Activated naive CD8-positive, alpha-beta T cell treated with anti-CD3 and anti-CD28 coated beads for 36 hours (primary cell): ENCODE measurements at regions not wholly inside any gene's neighbourhood (a gene's known extent, or its start where the extent isn't known, plus 50 kb on each side); places are given as distances from the start of the nearest gene placed in this dataset.

Experiments used
- DNase-seq: peaks from one replicate; pipeline ENCODE4 v3.0.0; 2021
- H3K27ac Mint-ChIP-seq: one replicate; pipeline ENCODE4 v1.8.0; 2022; ENCODE audit warnings: mild to moderate bottlenecking, moderate library complexity, mixed read lengths
- H3K27me3 Mint-ChIP-seq: one replicate; pipeline ENCODE4 v1.8.0; 2022; ENCODE audit warnings: mild to moderate bottlenecking, mixed read lengths
- H3K36me3 Mint-ChIP-seq: one replicate; pipeline ENCODE4 v1.8.0; 2021; ENCODE audit warnings: mild to moderate bottlenecking, mixed read lengths
- H3K4me1 Mint-ChIP-seq: one replicate; pipeline ENCODE4 v1.8.0; 2021; ENCODE audit warnings: mixed read lengths
- H3K4me3 Mint-ChIP-seq: one replicate; pipeline ENCODE4 v1.8.0; 2022; ENCODE audit warnings: mild to moderate bottlenecking, moderate library complexity, mixed read lengths
- H3K9me3 Mint-ChIP-seq: one replicate; pipeline ENCODE4 v1.8.0; 2022; ENCODE audit warnings: mixed read lengths

DNA sequence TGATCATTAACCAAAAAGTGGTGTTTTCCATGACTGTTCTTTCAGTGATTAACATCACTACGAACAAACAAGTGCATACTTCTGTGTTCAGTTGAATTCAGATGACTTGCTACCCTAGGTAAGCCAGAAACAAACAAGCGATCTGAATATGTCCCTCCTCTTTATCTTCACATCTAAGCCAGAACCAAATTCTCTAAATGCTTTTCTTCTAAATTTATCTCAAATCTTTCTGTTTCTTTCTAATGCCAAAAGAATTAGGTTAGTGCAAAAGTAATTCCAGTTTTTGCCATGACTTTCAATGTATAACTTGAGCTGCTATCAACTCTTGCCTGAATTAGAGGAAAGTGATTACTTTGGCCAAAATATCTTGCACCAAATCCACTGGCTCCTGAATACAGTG lies 481.2 kb downstream of the COL11A1 start:
- Mint-ChIP-seq H3K4me3 (no peak overlapping the region), H3K27ac (no peak overlapping the region), H3K27me3 (no peaks in the 10 kb centered on the region), H3K9me3 (peaks cover 2% of the 10 kb centered on the region), H3K4me1 (no peaks in the 10 kb centered on the region), H3K36me3 (no peaks in the 10 kb centered on the region)
- no peak for DNase-seq

DNA sequence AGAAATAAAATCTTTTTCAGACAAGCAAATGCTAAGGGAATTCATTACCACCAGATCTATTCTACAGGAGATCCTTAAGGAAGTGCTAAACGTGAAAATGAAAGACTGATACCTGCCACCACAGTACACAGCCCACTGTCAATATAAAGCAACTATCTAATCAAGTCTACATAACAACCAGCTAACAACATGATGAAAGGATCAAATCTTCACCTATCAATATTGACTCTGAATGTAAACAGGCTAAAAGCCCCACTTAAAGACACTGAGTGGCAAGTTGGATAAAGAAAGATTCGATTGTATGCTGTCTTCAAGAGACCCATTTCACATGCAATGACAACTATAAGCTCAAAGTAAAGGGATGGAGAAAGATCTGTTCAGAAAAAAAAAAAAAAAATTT lies 492.4 kb downstream of the COL11A1 start:
- Mint-ChIP-seq H3K4me3 (no peak overlapping the region), H3K27ac (no peak overlapping the region), H3K27me3 (no peaks in the 10 kb centered on the region), H3K4me1 (no peaks in the 10 kb centered on the region), H3K9me3 (peaks cover 5% of the 10 kb centered on the region), H3K36me3 (no peaks in the 10 kb centered on the region)
- no peak for DNase-seq

DNA sequence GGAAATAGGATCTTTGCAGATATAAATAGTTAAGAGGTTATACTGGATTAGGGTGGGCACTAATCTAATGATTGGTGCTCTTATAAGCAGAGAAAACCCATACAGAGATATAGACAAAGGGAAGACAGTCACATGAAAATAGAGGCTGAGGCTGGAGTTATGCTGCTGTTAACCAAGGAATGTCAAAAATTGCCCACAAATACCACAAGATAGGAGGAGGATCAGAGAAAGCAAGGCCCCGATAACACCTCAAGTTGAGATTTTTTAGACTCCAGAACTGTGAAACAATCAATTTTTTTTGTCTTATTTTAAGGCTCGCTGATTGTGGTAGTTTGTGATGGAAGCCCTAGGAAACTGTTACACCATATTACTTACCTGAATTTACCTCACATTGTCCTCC lies 513.2 kb downstream of the COL11A1 start:
- H3K36me3 Mint-ChIP-seq: no peaks in the 10 kb centered on the region
- no peaks in the 10 kb centered on the region for H3K4me1 Mint-ChIP-seq
- H3K27ac Mint-ChIP-seq: no peak overlapping the region
- H3K27me3 Mint-ChIP-seq: no peaks in the 10 kb centered on the region
- DNase-seq: no peak
- H3K4me3 Mint-ChIP-seq: no peak overlapping the region
- H3K9me3 Mint-ChIP-seq: no peaks in the 10 kb centered on the region

DNA sequence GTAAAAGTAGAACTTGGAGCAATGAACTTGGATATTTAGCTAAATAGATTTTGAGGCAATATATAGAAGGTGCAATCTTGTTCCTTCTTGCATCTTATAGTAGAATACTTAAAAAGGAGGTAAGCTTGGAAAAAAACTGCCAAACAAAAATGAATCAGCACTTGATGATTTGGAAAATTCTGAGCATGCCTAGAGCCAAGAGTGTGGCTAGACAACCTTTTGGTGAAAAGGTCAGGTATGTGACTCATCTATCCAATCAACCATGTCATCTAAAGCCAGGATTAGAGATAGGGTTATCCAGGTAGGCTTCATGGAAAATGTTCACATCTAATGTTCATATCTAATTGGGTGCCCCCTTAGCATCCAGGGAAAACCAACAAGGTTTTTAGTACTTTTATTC lies 515.0 kb downstream of the COL11A1 start:
- H3K27me3 Mint-ChIP-seq: no peaks in the 10 kb centered on the region
- H3K27ac Mint-ChIP-seq: no peak overlapping the region
- no peak overlapping the region for H3K4me3 Mint-ChIP-seq
- no peak for DNase-seq
- no peaks in the 10 kb centered on the region for H3K4me1 Mint-ChIP-seq
- H3K36me3 Mint-ChIP-seq: no peaks in the 10 kb centered on the region
- H3K9me3 Mint-ChIP-seq: no peaks in the 10 kb centered on the region

DNA sequence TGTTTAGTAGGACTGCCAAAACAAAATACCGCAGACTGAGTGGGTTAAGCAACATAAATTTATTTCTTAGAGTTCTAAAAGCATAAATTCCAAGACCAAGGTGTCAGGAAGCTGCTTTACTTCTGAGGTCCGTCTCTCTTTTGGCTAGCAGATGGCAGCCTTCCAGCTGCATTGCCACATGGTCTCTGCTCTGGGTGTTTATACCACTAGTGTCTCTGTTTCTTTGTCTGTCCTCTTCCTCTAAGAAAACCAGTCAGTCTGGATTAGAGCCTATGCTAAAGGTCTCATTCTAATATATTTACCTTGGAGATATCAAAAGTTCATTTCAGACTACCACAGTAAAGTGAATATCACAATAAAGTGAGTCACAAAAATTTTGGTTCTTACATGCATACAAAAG lies 519.8 kb downstream of the COL11A1 start:
- H3K4me1 Mint-ChIP-seq: no peaks in the 10 kb centered on the region
- H3K9me3 Mint-ChIP-seq: no peaks in the 10 kb centered on the region
- H3K36me3 Mint-ChIP-seq: no peaks in the 10 kb centered on the region
- H3K27me3 Mint-ChIP-seq: no peaks in the 10 kb centered on the region
- H3K4me3 Mint-ChIP-seq: no peak overlapping the region
- no peak for DNase-seq
- H3K27ac Mint-ChIP-seq: no peak overlapping the region

DNA sequence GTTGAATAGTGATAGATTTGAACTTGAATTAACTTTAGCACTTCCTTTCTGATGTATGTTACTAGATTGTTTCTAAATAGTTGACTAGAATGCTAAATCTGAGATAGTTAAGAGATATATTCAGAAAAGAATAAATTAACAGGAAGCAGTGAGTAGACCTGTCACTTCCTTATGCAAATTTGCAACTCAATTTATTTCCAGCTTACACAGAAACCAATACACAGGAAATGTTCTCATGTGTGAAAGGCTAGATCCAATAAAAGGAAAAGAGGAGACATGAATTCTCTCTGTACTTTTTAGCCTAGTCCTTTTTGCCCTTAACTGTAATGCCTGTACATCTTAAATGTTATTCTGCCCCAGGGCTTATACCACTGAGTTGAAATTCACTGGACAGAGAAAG lies 522.3 kb downstream of the COL11A1 start:
- Mint-ChIP-seq H3K27me3 (no peaks in the 10 kb centered on the region), H3K9me3 (no peaks in the 10 kb centered on the region), H3K4me1 (no peaks in the 10 kb centered on the region), H3K27ac (no peak overlapping the region), H3K4me3 (no peak overlapping the region), H3K36me3 (no peaks in the 10 kb centered on the region)
- DNase-seq: no peak

DNA sequence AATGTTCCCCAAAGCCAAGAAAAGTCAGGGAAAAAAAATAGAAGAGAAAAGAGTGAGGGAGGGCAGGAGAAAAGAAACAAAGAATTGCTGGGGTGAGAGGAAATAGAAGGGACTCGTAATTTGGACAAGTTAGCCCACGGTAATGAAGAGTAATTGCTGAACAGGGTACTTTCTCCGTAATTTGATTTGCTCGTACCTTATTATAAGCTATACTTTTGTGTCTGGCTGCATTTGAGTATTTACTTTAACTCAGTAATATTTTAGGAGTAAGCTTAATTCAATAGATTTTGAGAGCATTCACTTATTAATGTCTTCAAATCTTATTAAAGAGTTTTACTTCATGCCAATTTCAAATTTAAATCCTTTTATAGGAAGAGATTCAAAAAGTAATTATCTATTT lies 527.5 kb downstream of the COL11A1 start:
- Mint-ChIP-seq H3K4me1 (no peaks in the 10 kb centered on the region), H3K27me3 (no peaks in the 10 kb centered on the region), H3K36me3 (no peaks in the 10 kb centered on the region), H3K27ac (no peak overlapping the region), H3K9me3 (no peaks in the 10 kb centered on the region), H3K4me3 (no peak overlapping the region)
- no peak for DNase-seq

DNA sequence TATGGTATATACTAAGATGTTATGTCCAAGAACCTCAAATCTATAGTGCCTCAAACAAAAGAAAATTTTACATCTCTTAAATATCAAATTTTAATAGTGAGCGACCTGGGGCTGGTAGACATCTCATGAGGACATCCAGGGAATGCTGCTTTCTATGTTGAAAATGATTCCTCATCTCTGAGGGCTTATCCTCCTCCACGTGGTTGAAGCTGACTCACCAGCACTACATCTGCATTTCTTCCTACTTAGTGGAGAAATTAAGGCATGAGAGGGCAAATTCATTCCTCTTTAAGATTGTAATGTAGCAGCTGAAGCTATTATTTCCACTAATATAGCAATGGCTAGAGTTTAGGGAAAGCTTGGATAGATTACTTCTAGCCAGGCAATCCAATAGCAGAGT lies 529.5 kb downstream of the COL11A1 start:
- H3K4me1 Mint-ChIP-seq: no peaks in the 10 kb centered on the region
- DNase-seq: no peak
- no peaks in the 10 kb centered on the region for H3K9me3 Mint-ChIP-seq
- no peak overlapping the region for H3K4me3 Mint-ChIP-seq
- no peaks in the 10 kb centered on the region for H3K36me3 Mint-ChIP-seq
- no peak overlapping the region for H3K27ac Mint-ChIP-seq
- H3K27me3 Mint-ChIP-seq: no peaks in the 10 kb centered on the region

DNA sequence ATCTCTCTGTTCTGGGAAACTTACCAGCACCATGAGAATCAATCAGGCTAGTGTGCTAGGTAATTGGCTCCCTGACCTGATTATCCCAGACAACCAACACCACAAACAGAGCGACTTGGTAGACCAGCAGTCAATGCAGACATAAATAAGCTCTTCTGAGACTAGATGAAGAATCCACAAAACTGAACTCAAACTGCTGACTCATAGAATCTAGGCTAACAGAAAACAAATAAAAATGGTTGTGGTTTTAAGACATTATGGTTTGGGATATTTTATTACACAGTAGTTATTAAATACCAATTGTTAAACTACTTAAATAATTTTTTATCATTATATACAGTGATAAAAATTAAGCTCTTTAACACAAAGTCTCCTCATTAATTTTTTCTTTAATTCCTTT lies 535.7 kb downstream of the COL11A1 start:
- no peaks in the 10 kb centered on the region for H3K27me3 Mint-ChIP-seq
- no peak for DNase-seq
- no peak overlapping the region for H3K4me3 Mint-ChIP-seq
- H3K9me3 Mint-ChIP-seq: no peaks in the 10 kb centered on the region
- no peaks in the 10 kb centered on the region for H3K4me1 Mint-ChIP-seq
- H3K36me3 Mint-ChIP-seq: no peaks in the 10 kb centered on the region
- no peak overlapping the region for H3K27ac Mint-ChIP-seq

DNA sequence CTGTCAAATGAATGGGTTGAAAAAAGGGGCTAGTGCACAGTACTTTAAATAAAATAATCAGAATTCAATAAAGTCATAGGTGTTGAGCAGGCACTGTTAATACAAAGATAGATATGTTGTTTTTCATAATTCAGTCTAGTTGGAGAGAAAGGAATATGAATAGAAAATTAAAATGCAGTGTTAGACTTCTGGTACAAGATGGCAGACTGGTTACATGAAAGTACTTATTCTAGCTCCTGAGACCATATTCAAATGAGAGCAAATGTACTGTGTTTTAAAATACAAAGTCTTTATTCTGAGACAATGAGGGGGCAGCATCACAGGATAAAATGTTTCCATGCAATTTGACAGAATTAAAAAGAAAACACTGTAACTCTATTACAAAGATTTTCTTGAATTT lies 542.1 kb downstream of the COL11A1 start:
- no peak for DNase-seq
- no peak overlapping the region for H3K4me3 Mint-ChIP-seq
- no peaks in the 10 kb centered on the region for H3K4me1 Mint-ChIP-seq
- no peaks in the 10 kb centered on the region for H3K36me3 Mint-ChIP-seq
- no peak overlapping the region for H3K27ac Mint-ChIP-seq
- H3K9me3 Mint-ChIP-seq: no peaks in the 10 kb centered on the region
- H3K27me3 Mint-ChIP-seq: no peaks in the 10 kb centered on the region

DNA sequence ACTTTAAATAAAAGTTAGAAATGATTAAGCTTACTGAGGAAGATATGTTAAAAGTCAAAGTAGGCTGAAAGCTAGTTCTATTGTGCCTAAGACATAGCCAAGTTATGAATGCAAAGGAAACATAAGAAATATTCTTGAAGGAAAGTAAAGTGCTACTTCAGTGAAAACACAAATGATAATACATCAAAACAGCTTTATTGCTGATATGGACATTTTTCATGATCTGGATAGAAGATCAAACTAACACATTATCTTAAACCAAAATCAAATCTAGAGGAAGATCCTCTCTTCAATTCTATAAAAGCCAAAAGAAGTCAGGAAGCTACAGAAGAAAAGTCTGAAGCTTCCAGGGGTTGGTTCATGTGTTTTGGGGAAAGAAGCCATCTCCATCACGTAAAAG lies 545.9 kb downstream of the COL11A1 start:
- Mint-ChIP-seq H3K27ac (no peak overlapping the region), H3K36me3 (no peaks in the 10 kb centered on the region), H3K9me3 (peaks cover 4% of the 10 kb centered on the region), H3K4me3 (no peak overlapping the region), H3K4me1 (no peaks in the 10 kb centered on the region), H3K27me3 (no peaks in the 10 kb centered on the region)
- DNase-seq: no peak

DNA sequence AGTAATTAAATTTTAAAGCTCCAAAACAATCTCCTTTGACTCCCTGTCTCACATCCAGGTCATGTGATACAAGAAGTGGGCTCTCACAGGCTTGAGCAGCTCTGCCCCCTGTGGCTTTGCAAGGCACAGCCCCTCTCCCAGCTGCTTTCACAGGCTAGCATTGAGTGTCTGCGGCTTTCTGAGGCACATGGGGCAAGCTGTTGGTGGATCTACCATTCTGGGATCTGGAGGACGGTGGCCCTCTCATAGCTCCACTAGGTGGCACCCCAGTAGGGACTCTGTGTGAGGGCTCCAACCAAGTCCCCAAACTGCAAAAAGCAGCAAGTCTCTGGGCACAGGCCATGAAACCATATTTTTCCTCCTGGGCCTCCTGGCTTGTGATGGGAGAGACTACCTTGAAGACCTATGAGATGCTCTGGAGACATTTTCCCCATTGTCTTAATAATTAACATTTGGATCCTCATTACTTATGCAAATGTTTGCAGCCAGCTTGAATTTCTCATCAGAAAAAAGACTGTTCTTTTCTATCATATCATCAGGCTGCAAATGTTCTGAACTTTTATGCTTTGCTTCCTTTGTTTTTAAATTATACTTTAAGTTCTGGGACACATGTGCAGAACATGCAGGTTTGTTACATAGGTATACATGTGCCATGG lies 554.1 kb upstream of the OLFM3 start:
- Mint-ChIP-seq H3K4me3 (no peak overlapping the region), H3K4me1 (no peaks in the 10 kb centered on the region), H3K27ac (no peak overlapping the region), H3K27me3 (no peaks in the 10 kb centered on the region), H3K36me3 (no peaks in the 10 kb centered on the region), H3K9me3 (peaks cover 12% of the 10 kb centered on the region)
- peak; percentile 2 for DNase-seq

DNA sequence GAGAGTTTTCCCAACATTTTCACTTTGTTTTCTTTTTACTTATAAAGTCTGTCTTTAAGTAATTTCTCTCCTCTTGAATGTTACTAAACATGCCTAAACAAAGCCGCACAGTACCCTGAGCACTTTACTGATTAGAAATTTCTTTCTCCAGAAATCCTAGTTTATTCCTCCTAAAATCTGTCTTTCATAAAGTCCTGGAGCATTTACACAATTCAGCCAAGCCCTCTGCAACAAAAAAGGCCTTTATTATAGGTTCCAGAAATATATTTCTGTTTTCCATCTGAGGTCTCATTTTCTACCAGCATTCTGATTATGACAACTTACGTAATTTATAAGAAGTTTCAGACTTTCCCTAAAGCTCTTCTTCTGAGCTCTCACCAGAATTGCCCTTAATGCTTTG lies 549.5 kb upstream of the OLFM3 start:
- H3K4me3 Mint-ChIP-seq: no peak overlapping the region
- H3K9me3 Mint-ChIP-seq: no peaks in the 10 kb centered on the region
- H3K27me3 Mint-ChIP-seq: no peaks in the 10 kb centered on the region
- H3K27ac Mint-ChIP-seq: no peak overlapping the region
- H3K36me3 Mint-ChIP-seq: no peaks in the 10 kb centered on the region
- no peaks in the 10 kb centered on the region for H3K4me1 Mint-ChIP-seq
- no peak for DNase-seq

DNA sequence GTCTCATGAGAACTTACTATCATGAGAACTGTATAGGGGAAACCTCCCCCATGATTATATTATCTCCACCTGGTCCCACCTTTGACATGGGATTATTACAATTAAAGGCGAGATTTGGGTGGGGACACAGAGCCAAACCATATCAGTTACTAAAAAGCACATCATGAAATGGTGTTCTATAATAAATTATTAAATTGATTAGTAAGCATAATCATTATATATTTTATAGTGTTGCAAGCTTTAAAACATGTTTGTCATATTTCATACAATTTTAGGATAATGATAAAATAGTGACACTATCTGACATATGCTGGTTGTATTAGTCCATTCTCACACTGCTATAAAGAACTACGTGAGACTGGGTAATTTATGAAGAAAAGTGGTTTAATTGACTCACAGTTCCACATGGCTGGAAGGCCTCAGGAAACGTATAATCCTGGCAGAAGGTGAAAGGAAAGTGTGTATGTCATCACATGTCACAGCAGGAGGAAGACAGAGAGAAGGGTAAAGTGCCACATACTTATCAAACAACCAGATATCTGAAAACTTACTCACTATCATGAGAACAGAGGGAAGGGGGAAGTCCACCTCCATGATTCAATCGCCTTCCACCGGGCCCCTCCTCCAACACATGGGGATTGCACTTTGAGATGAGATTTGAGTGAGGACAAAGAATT lies 539.2 kb upstream of the OLFM3 start:
- no peaks in the 10 kb centered on the region for H3K27me3 Mint-ChIP-seq
- no peak overlapping the region for H3K27ac Mint-ChIP-seq
- no peaks in the 10 kb centered on the region for H3K4me1 Mint-ChIP-seq
- no peak overlapping the region for H3K4me3 Mint-ChIP-seq
- no peaks in the 10 kb centered on the region for H3K36me3 Mint-ChIP-seq
- no peak for DNase-seq
- peaks cover 1% of the 10 kb centered on the region for H3K9me3 Mint-ChIP-seq

DNA sequence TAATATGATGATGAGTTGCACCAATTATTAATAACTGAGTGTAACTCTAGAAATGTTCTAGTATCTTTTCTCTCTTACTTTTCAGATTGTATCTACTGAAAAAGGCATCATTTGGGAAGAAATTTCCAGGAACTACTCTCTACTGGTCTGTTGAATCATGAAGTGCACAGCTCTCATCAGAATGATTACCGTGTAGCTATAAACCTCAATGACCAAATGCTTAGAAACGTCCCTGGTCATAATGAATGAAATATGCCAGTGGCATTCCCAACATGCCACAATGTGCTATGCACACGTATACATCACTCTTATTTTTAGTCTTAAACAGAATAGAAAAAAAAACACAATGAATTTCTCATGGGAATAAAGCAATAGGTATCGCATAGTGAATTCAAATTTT lies 534.3 kb upstream of the OLFM3 start:
- H3K36me3 Mint-ChIP-seq: no peaks in the 10 kb centered on the region
- H3K4me1 Mint-ChIP-seq: no peaks in the 10 kb centered on the region
- no peak for DNase-seq
- no peak overlapping the region for H3K4me3 Mint-ChIP-seq
- no peaks in the 10 kb centered on the region for H3K27me3 Mint-ChIP-seq
- peaks cover 1% of the 10 kb centered on the region for H3K9me3 Mint-ChIP-seq
- no peak overlapping the region for H3K27ac Mint-ChIP-seq

DNA sequence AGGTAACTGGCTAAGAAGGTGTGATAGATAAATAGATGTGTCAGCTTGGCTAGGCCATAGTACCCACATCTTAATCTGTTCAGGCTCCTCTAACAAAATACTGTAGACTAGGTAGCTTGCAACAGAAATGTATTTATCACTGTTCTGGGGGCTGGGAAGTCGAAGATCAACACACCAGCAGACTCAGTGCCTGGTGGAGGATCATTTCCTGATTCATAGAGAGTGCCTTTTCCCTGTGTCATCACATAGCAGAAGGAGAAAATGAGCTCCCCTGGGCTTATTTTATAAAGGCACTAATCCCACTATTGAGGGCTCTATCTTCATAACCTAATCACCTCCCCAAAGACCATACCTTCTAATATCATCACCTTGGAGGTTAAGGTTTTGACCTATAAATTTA lies 532.7 kb upstream of the OLFM3 start:
- Mint-ChIP-seq H3K4me3 (no peak overlapping the region), H3K36me3 (no peaks in the 10 kb centered on the region), H3K4me1 (no peaks in the 10 kb centered on the region), H3K27ac (no peak overlapping the region), H3K27me3 (no peaks in the 10 kb centered on the region), H3K9me3 (peaks cover 1% of the 10 kb centered on the region)
- DNase-seq: no peak
